GM23248 (cell line): ENCODE measurements at regions not wholly inside any gene's neighbourhood (a gene's known extent, or its start where the extent isn't known, plus 50 kb on each side); places are given as distances from the start of the nearest gene placed in this dataset.
A peak's percentile ranks its signal among the peaks of the same experiment; 100 is the strongest.

Experiments used
- DNase-seq: peaks from one replicate; pipeline ENCODE4 v3.0.0-alpha.2; 2015
- H2AFZ ChIP-seq: fragments of 200-600 bp; sonication (generic); 2 replicates; pipeline ENCODE4 v1.6.1; 2016; ENCODE audit warnings: antibody characterized with exemption
- H3F3A ChIP-seq: fragments of 200-600 bp; sonication (generic); 2 replicates; pipeline ENCODE4 v1.6.1; 2016; ENCODE audit warnings: mild to moderate bottlenecking, antibody characterized with exemption, mixed run types; ENCODE audit not compliant: insufficient read depth
- H3K27ac ChIP-seq: fragments of 200-600 bp; sonication (generic); 2 replicates; pipeline ENCODE4 v1.5.1; 2016; ENCODE audit warnings: mild to moderate bottlenecking
- H3K27me3 ChIP-seq: fragments of 200-600 bp; sonication (generic); replicated peaks from 2 replicates; pipeline ENCODE4 v1.6.1; 2016; ENCODE audit warnings: mild to moderate bottlenecking; ENCODE audit not compliant: insufficient read depth
- H3K36me3 ChIP-seq: fragments of 200-600 bp; sonication (generic); 2 replicates; pipeline ENCODE4 v1.6.1; 2016; ENCODE audit warnings: low read depth, mild to moderate bottlenecking
- H3K4me1 ChIP-seq: fragments of 200-600 bp; sonication (generic); 2 replicates; pipeline ENCODE4 v1.6.1; 2016; ENCODE audit warnings: mild to moderate bottlenecking; ENCODE audit not compliant: insufficient read depth
- H3K4me2 ChIP-seq: fragments of 200-600 bp; sonication (generic); one replicate; pipeline ENCODE4 v1.6.1; 2016; ENCODE audit warnings: mild to moderate bottlenecking; ENCODE audit not compliant: unreplicated experiment
- H3K4me3 ChIP-seq: fragments of 200-600 bp; sonication (generic); 2 replicates; pipeline ENCODE4 v1.5.1; 2016; ENCODE audit warnings: mild to moderate bottlenecking
- H3K79me2 ChIP-seq: fragments of 200-600 bp; sonication (generic); 2 replicates; pipeline ENCODE4 v1.6.1; 2016; ENCODE audit warnings: mild to moderate bottlenecking; ENCODE audit not compliant: insufficient read depth
- H3K9ac ChIP-seq: fragments of 200-600 bp; sonication (generic); 2 replicates; pipeline ENCODE4 v1.6.1; 2016; ENCODE audit warnings: mild to moderate bottlenecking
- H3K9me2 ChIP-seq: fragments of 200-600 bp; sonication (generic); 2 replicates; pipeline ENCODE4 v1.6.1; 2016; ENCODE audit warnings: mixed run types, mild to moderate bottlenecking, moderate library complexity; ENCODE audit not compliant: insufficient read depth
- H3K9me3 ChIP-seq: fragments of 200-600 bp; sonication (generic); one replicate; pipeline ENCODE4 v1.6.1; 2017; ENCODE audit warnings: low read depth
- H4K20me1 ChIP-seq: fragments of 200-600 bp; sonication (generic); 2 replicates; pipeline ENCODE4 v1.6.0; 2016; ENCODE audit not compliant: insufficient read depth
- EZH2 ChIP-seq: fragments of 200-600 bp; sonication (generic); IDR thresholded peaks from 2 replicates; pipeline ENCODE4 v1.6.1; 2018; ENCODE audit warnings: antibody characterized with exemption, mild to moderate bottlenecking; ENCODE audit not compliant: insufficient read depth, poor library complexity, severe bottlenecking
- EZH2phosphoT487 ChIP-seq: fragments of 200-600 bp; sonication (generic); IDR thresholded peaks from 2 replicates; pipeline ENCODE4 v1.6.1; 2018; ENCODE audit warnings: antibody characterized with exemption, moderate library complexity, mild to moderate bottlenecking, low read depth; ENCODE audit not compliant: insufficient read depth
- WGBS, 2 experiments: methylation state at CpG; one replicate each; pipeline ENCODE4 v1.1.6; 2015 to 2017; ENCODE audit warnings: low lambda C conversion rate in 2 of 2, low coverage in 1 of 2; ENCODE audit errors: missing lambda C conversion rate in 2 of 2; 5-methylcytosine and 5-hydroxymethylcytosine counted together
- in situ Hi-C: fragments of 300-500 bp; cut with MboI; formaldehyde crosslinking; loops from 2 replicates; pipeline ENCODE4 v1.15.0; 2020

DNA sequence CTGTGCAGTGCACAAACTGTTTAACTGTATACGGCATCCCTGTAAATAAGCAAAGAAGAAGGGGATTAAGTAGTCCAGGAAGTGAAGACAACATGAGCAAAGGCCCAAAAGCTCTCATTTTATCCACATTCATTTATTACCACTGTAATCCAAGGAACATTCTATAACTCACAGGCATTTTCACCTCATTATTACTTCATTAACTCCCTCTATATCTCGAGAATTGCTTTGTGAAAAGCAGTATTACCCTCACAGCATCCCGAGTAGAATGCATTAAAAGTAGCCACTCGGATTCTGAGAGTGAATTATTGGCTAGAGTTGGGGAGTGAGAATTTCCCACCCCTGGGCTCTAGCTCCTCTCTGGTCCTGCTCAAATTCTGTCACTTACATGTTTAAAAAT is 51.0 kb upstream of the CHCHD3 start:
- DNase-seq, result no peak
- H3K4me3 ChIP-seq, result no peak overlapping the region
- H4K20me1 ChIP-seq, result no peaks in the 10 kb centered on the region
- H3K9me2 ChIP-seq, result no peaks in the 10 kb centered on the region
- no peaks in the 10 kb centered on the region for H3F3A ChIP-seq
- H3K9me3 ChIP-seq, result no peaks in the 10 kb centered on the region
- no peak overlapping the region for H3K4me2 ChIP-seq
- TF ChIP-seq EZH2phosphoT487, result no peak
- no peak for TF ChIP-seq EZH2
- H3K27ac ChIP-seq, result no peak overlapping the region
- no peaks in the 10 kb centered on the region; the same call in 1 of the 2 replicates for H3K27me3 ChIP-seq
- no peaks in the 10 kb centered on the region for H3K79me2 ChIP-seq
- H3K36me3 ChIP-seq, result no peaks in the 10 kb centered on the region
- 47 to 51% methylated on average over 4 of the region's 4 CpGs for WGBS, 2 experiments
- H3K4me1 ChIP-seq, result no peaks in the 10 kb centered on the region
- in situ Hi-C loops, result no loop called here
- no peak overlapping the region for H3K9ac ChIP-seq
- no peak overlapping the region for H2AFZ ChIP-seq

GRCh38 chr7:133134810-133135209 is 52.9 kb upstream of the CHCHD3 start:
- H3K4me1 ChIP-seq, result no peaks in the 10 kb centered on the region
- no peak for TF ChIP-seq EZH2phosphoT487
- in situ Hi-C loops, result no loop called here

GRCh38 chr7:133135451-133135850 is 53.6 kb upstream of the CHCHD3 start:
- in situ Hi-C loops, result no loop called here
- DNase-seq, result peak; percentile 7
- H3K9ac ChIP-seq, result no peak overlapping the region
- no peaks in the 10 kb centered on the region for H3K9me2 ChIP-seq
- H2AFZ ChIP-seq, result no peak overlapping the region
- H3K79me2 ChIP-seq, result no peaks in the 10 kb centered on the region
- no peaks in the 10 kb centered on the region for H3K9me3 ChIP-seq
- no peak overlapping the region for H3K4me3 ChIP-seq
- H3K27me3 ChIP-seq, result no peaks in the 10 kb centered on the region; the same call in 1 of the 2 replicates
- no peak overlapping the region for H3K27ac ChIP-seq
- H4K20me1 ChIP-seq, result no peaks in the 10 kb centered on the region
- H3K36me3 ChIP-seq, result no peaks in the 10 kb centered on the region
- no peak for TF ChIP-seq EZH2phosphoT487
- TF ChIP-seq EZH2, result no peak
- WGBS, 2 experiments, result 0 to 4% methylated on average over 1 of the region's 1 CpG
- H3K4me1 ChIP-seq, result no peaks in the 10 kb centered on the region
- H3K4me2 ChIP-seq, result no peak overlapping the region
- no peaks in the 10 kb centered on the region for H3F3A ChIP-seq

More at GRCh38 chr7:133134810-133135209, 52.9 kb upstream of the CHCHD3 start:
- Histone ChIP-seq H3K9me3 (no peaks in the 10 kb centered on the region), H3K4me3 (no peak overlapping the region), H3K36me3 (no peaks in the 10 kb centered on the region), H3K79me2 (no peaks in the 10 kb centered on the region), H3K9me2 (no peaks in the 10 kb centered on the region), H4K20me1 (no peaks in the 10 kb centered on the region), H3K27me3 (no peaks in the 10 kb centered on the region; the same call in 1 of the 2 replicates), H3F3A (no peaks in the 10 kb centered on the region), H2AFZ (no peak overlapping the region), H3K9ac (no peak overlapping the region), H3K27ac (no peak overlapping the region), H3K4me2 (no peak overlapping the region)
- DNase-seq, result no peak

- no peak overlapping the region for H3K27ac ChIP-seq
- in situ Hi-C loops, result no loop called here
- H2AFZ ChIP-seq, result no peak overlapping the region
- no peaks in the 10 kb centered on the region for H3F3A ChIP-seq
- H3K36me3 ChIP-seq, result no peaks in the 10 kb centered on the region
- H3K4me1 ChIP-seq, result no peaks in the 10 kb centered on the region
- no peak overlapping the region for H3K4me2 ChIP-seq
- H3K9me2 ChIP-seq, result no peaks in the 10 kb centered on the region
- no peaks in the 10 kb centered on the region; the same call in 1 of the 2 replicates for H3K27me3 ChIP-seq
- no peaks in the 10 kb centered on the region for H4K20me1 ChIP-seq
- H3K9me3 ChIP-seq, result no peaks in the 10 kb centered on the region
- H3K79me2 ChIP-seq, result no peaks in the 10 kb centered on the region
- WGBS, 2 experiments, result 38 to 39% methylated on average over 4 of the region's 4 CpGs
- no peak overlapping the region for H3K4me3 ChIP-seq
- DNase-seq, result peak; percentile 43
- no peak overlapping the region for H3K9ac ChIP-seq
- TF ChIP-seq EZH2, result no peak
- no peak for TF ChIP-seq EZH2phosphoT487
These were observed 57.5 kb upstream of the CHCHD3 start for GRCh38 chr7:133139350-133139749.

DNA sequence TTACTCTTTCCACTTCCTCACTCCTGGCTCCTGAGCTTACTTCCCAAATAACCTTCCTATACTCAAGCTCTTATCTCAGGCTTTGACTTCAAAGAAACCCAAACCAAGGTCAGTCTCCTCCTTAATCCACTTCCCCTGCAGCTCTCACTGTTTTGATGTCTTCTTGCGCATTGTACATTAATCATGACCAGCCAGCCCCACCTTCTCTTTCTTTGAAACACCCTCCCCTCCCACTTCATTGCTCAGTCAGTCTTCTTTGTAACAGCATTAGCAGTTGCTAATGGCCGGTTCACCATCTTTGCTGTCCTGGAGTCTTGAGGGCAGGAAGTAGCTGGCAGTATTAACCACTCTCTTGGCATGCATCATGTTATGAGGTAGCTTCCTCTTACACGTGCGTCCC is 57.9 kb upstream of the CHCHD3 start:
- no peaks in the 10 kb centered on the region for H3K9me3 ChIP-seq
- no peak overlapping the region for H3K4me3 ChIP-seq
- no peaks in the 10 kb centered on the region for H3F3A ChIP-seq
- H3K9ac ChIP-seq, result no peak overlapping the region
- H2AFZ ChIP-seq, result no peak overlapping the region
- in situ Hi-C loops, result no loop called here
- no peak overlapping the region for H3K4me2 ChIP-seq
- no peak for DNase-seq
- H3K9me2 ChIP-seq, result no peaks in the 10 kb centered on the region
- no peak overlapping the region for H3K27ac ChIP-seq
- H3K4me1 ChIP-seq, result no peaks in the 10 kb centered on the region
- TF ChIP-seq EZH2 (no peak), EZH2phosphoT487 (no peak)
- 24 to 35% methylated on average over 4 of the region's 4 CpGs for WGBS, 2 experiments
- no peaks in the 10 kb centered on the region; the same call in 1 of the 2 replicates for H3K27me3 ChIP-seq
- H3K36me3 ChIP-seq, result no peaks in the 10 kb centered on the region
- H4K20me1 ChIP-seq, result no peaks in the 10 kb centered on the region
- no peaks in the 10 kb centered on the region for H3K79me2 ChIP-seq
